Large intestine (tissue), 3 donors: ENCODE measurements at regions not wholly inside any gene's neighbourhood (a gene's known extent, or its start where the extent isn't known, plus 50 kb on each side); places are given as distances from the start of the nearest gene placed in this dataset.

Experiments used
- DNase-seq, 2 donors: peaks; one replicate each; pipeline versions ENCODE4 v3.0.0 to v3.0.0-alpha.2; 2013
- H3K27ac ChIP-seq: one replicate; pipeline ENCODE4 v1.5.1; 2013; ENCODE audit warnings: low read length
- H3K27me3 ChIP-seq: 2 replicates; pipeline ENCODE4 v1.6.1; 2013; ENCODE audit warnings: low read length; ENCODE audit not compliant: control insufficient read depth, insufficient read depth
- H3K36me3 ChIP-seq: 2 replicates; pipeline ENCODE4 v1.6.1; 2013; ENCODE audit warnings: low read length; ENCODE audit not compliant: control insufficient read depth, insufficient read depth
- H3K4me1 ChIP-seq: one replicate; pipeline ENCODE4 v1.6.1; 2013; ENCODE audit warnings: low read length; ENCODE audit not compliant: control insufficient read depth, insufficient read depth
- H3K4me3 ChIP-seq: one replicate; pipeline ENCODE4 v1.5.1; 2013; ENCODE audit warnings: low read length
- H3K9me3 ChIP-seq: one replicate; pipeline ENCODE4 v1.6.1; 2013; ENCODE audit warnings: mild to moderate bottlenecking, low read depth, low read length, moderate library complexity; ENCODE audit not compliant: control insufficient read depth
- WGBS: methylation state at CpG from one replicate; pipeline ENCODE4 v1.1.5; 2013; ENCODE audit warnings: low lambda C conversion rate; ENCODE audit not compliant: insufficient coverage; 5-methylcytosine and 5-hydroxymethylcytosine counted together

DNA sequence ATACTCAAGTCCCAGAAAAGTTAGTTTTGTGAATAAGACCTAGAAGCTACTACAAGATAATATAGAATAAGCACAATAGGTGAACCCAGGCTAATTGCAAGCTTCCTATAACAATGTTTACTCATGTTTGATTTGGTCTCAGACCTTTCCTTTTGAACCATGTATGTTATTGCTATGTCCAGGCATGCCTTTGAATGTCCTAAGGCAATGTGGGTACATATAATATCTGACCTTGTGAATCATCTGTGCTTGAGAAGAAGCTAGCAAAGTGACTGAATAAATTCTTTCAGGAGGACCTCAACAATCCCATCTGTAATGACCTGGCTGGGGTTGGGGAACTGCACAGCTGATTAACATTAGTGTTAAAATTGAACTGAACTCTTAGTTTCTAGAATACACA is 1285.9 kb upstream of the CELF4 start:
- H3K4me1 ChIP-seq, result no peaks in the 10 kb centered on the region
- H3K27me3 ChIP-seq, result no peaks in the 10 kb centered on the region
- H3K36me3 ChIP-seq, result no peaks in the 10 kb centered on the region
- no peak overlapping the region for H3K4me3 ChIP-seq
- H3K27ac ChIP-seq, result no peak overlapping the region
- no peak for DNase-seq
- peaks cover 4% of the 10 kb centered on the region for H3K9me3 ChIP-seq

DNA sequence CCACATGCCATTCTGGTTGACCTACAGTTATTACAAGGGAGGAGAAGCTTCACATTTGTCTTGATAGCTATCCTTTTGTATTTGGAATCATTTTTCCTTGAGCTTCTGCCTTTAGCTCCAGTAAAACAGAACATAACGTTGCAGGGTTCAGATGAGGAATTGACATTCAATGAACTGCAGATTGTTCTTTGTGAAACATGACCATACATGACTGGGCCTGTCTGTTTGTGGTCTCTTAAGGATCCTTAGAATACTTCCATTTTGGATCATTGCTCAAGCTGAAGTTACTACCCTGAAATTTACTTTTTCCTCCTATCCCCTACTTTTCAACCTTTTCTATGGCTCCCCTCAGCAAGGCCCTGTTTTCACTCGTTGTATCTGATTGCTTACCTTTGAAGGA is 1281.7 kb upstream of the CELF4 start:
- Histone ChIP-seq H3K4me1 (no peaks in the 10 kb centered on the region), H3K9me3 (no peaks in the 10 kb centered on the region), H3K36me3 (no peaks in the 10 kb centered on the region), H3K27ac (no peak overlapping the region), H3K27me3 (no peaks in the 10 kb centered on the region), H3K4me3 (no peak overlapping the region)
- DNase-seq, result no peak
- no CpG with 5 or more reads among the region's 2 CpGs for WGBS

DNA sequence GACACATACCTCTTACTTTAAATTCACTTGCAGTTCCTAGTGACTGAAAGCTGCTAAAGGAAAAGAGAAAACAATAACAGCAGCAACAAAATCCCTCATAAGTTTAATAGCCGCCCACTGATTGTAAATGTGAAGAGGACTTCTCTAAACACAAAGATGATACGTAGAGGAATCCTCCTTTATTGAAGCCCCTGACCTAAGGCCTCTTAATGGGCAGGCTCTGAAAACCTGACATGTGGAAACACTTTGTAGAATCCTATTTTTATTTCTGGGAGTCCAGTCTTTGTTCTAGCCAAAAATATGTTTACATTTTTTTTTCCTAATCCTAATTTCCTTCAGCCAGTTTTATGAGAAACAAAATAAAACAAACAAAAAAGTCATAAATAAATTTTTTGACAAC is 1277.7 kb upstream of the CELF4 start:
- Histone ChIP-seq H3K9me3 (no peaks in the 10 kb centered on the region), H3K27me3 (no peaks in the 10 kb centered on the region), H3K4me3 (no peak overlapping the region), H3K4me1 (no peaks in the 10 kb centered on the region), H3K27ac (no peak overlapping the region), H3K36me3 (no peaks in the 10 kb centered on the region)
- WGBS, result no CpG with 5 or more reads among the region's 2 CpGs
- no peak for DNase-seq

DNA sequence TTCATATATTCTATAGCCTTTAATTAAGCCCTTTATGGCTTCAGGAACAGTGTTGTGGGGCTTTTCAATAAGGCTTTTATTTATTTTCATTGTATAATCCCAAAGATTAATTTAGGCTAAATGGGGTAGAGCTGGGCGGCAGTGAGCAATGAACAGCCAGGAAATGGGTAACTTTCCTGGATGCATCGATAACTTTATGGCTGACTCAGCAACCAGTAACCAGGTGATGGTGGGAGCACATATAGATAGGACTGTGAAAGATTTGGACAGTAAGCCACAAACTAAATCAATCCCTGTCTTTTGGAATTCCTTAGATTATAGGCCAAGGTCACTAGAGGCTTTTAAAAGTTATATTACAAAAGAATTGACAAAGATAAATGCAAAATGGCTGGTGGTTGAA is 1260.6 kb upstream of the CELF4 start:
- Histone ChIP-seq H3K9me3 (no peaks in the 10 kb centered on the region), H3K27me3 (no peaks in the 10 kb centered on the region), H3K4me3 (no peak overlapping the region), H3K36me3 (no peaks in the 10 kb centered on the region), H3K27ac (no peak overlapping the region), H3K4me1 (no peaks in the 10 kb centered on the region)
- DNase-seq, result no peak
- WGBS, result no CpG with 5 or more reads among the region's 2 CpGs

DNA sequence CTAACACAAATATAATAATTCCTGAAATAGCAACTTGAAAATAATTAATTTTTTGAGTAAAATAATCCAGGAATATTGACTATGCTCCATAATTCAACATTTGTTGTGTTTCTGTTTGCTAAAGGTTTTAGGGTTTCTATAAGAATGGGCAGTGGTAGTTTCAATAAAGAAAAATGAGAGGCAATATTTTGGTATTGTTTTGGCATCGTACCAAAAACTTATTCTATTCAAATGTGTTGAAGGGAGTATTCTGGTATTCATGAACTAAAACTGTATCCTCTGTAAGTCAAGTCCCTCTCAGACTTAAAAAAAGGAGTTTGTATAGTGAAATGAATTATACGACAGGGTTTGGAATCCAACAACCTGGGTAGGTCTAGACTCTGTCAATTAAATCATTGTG is 1245.6 kb upstream of the CELF4 start:
- Histone ChIP-seq H3K4me3 (no peak overlapping the region), H3K4me1 (no peaks in the 10 kb centered on the region), H3K27ac (no peak overlapping the region), H3K27me3 (no peaks in the 10 kb centered on the region), H3K9me3 (no peaks in the 10 kb centered on the region), H3K36me3 (no peaks in the 10 kb centered on the region)
- WGBS, result 100% methylated on average over 1 of the region's 2 CpGs
- no peak for DNase-seq

DNA sequence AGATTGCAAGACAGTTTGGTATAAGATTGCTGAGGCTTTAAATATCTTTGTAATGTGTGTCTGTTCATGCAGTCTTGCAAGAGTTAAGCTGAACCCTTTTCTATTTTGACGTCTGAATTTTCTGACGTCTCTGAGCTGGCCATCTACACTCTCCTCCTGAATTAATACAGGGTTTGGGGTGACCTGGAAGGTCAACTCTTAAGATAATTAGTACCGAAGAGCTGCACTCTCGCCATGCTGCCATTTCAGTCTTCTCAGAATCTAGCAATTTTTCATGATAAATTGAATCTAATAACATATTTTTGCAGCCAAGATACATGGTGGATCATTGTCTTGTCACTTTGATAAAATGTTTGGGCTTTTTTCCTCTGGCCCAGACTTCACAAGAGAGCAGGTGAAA is 1245.2 kb upstream of the CELF4 start:
- Histone ChIP-seq H3K27me3 (no peaks in the 10 kb centered on the region), H3K4me3 (no peak overlapping the region), H3K4me1 (no peaks in the 10 kb centered on the region), H3K36me3 (no peaks in the 10 kb centered on the region), H3K9me3 (no peaks in the 10 kb centered on the region), H3K27ac (no peak overlapping the region)
- 86% methylated on average over 1 of the region's 4 CpGs for WGBS
- DNase-seq, result no peak

DNA sequence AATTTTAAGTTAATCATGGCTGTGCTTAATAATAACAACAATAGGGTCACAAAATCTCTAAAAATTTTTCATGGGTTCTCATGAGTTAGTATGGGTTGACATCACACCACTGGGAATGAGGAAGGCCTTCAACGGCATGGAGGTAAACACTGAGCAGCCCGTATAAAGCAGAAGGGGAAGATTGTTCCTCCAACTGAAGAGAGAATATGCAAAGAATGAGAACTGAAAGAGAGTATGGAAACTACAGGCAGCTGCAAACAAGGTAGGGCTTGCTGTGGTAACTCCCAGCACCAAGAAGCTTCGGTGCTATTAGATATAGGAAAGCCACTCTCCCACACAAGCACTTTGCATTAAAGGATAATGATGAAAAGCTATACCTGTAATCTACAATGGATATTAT is 1242.3 kb upstream of the CELF4 start:
- Histone ChIP-seq H3K27me3 (no peaks in the 10 kb centered on the region), H3K4me1 (no peaks in the 10 kb centered on the region), H3K4me3 (no peak overlapping the region), H3K36me3 (no peaks in the 10 kb centered on the region), H3K27ac (no peak overlapping the region), H3K9me3 (no peaks in the 10 kb centered on the region)
- no CpG with 5 or more reads among the region's 3 CpGs for WGBS
- DNase-seq, result no peak

DNA sequence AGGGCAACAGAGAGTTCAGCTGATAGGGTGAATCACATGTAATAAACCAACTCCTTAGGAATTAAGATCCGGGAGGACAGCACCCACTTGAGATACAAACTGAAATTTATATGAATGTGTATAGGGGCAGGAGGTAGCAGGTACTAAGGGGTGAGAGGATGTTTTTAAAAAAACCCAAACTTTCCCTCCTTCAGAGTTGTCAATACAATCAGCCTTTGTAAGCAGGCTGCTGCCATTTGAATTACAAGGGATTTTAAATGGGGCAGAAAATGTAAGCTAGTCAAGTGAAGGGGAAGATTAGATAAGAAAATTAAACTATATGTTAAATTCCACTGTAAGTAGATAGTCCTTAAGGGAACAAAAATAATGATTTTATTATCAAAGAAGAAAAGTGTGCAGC is 1239.7 kb upstream of the CELF4 start:
- WGBS, result 29% methylated on average over 1 of the region's 1 CpG
- no peak overlapping the region for H3K27ac ChIP-seq
- no peak for DNase-seq
- no peaks in the 10 kb centered on the region for H3K4me1 ChIP-seq
- no peak overlapping the region for H3K4me3 ChIP-seq
- H3K9me3 ChIP-seq, result no peaks in the 10 kb centered on the region
- H3K27me3 ChIP-seq, result no peaks in the 10 kb centered on the region
- H3K36me3 ChIP-seq, result no peaks in the 10 kb centered on the region

DNA sequence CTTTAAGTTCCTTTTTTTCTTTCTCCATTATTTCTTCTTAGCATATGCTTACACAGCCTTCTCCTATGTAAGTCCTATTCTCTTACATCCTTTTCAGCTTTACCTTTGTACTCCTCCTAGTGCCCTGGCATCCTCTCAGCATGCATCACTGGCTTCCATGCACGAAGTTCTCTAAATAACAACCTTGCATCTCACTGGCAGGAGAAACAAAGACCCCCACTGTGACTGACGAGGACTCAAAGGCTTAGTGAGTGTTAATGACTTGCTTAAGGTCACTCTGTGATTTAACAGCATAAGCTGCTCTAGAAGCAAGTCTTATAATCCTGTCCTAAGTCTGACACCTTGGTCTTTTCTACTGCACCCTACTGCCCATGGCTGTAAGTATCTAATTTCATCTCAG is 1236.0 kb upstream of the CELF4 start:
- no peak overlapping the region for H3K27ac ChIP-seq
- WGBS, result no CpG with 5 or more reads among the region's 2 CpGs

DNA sequence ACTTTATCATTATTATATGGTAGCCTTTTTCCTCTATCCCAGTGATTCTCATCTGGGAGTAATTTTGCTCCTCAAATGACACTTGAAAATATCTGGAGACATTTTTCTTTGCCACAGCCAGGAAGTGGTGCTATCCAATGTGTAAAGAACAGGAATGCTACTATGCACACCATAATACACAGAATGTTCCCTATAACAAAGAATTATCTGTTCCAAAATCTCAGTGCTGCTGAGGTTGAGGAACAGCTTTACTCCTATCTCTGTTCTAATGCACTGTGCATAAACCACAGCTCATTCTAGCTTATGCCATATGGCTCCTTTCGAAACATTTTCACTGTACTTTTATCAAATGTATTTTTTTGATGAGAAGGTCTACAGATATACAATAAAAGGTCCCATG is 1231.2 kb upstream of the CELF4 start:
- Histone ChIP-seq H3K9me3 (no peaks in the 10 kb centered on the region), H3K27ac (no peak overlapping the region), H3K36me3 (no peaks in the 10 kb centered on the region), H3K4me3 (no peak overlapping the region), H3K4me1 (no peaks in the 10 kb centered on the region), H3K27me3 (no peaks in the 10 kb centered on the region)
- WGBS, result 80% methylated on average over 1 of the region's 1 CpG
- no peak for DNase-seq

More for the DNA sequence above, 1236.0 kb upstream of the CELF4 start:
- Histone ChIP-seq H3K36me3 (no peaks in the 10 kb centered on the region), H3K27me3 (no peaks in the 10 kb centered on the region), H3K4me1 (no peaks in the 10 kb centered on the region), H3K4me3 (no peak overlapping the region), H3K9me3 (no peaks in the 10 kb centered on the region)
- no peak for DNase-seq

DNA sequence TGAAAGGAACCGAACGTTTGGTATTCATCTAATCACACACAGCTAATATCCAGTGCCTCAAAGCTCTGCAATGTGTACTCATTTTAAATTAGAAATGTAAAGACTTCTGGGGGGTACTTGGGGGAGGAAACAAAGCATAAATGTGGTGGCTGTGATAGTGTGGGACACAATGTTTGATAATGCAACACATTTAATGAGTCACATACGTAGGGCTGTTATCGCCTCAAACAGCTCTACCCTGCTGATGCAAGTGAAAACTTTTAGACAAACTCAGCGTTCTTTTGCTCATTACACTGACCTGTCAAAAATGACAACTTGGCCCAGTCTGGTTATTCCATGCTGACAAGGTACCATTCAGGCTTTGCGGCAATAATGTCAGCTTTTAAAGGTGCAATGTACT is 1227.1 kb upstream of the CELF4 start:
- Histone ChIP-seq H3K27ac (no peak overlapping the region), H3K4me1 (no peaks in the 10 kb centered on the region), H3K4me3 (no peak overlapping the region), H3K27me3 (no peaks in the 10 kb centered on the region), H3K9me3 (no peaks in the 10 kb centered on the region), H3K36me3 (no peaks in the 10 kb centered on the region)
- no peak for DNase-seq
- no CpG with 5 or more reads among the region's 6 CpGs for WGBS
